ENCODE measurements at regions not wholly inside any gene's neighbourhood (a gene's known extent, or its start where the extent isn't known, plus 50 kb on each side); places are given as distances from the start of the nearest gene placed in this dataset.

DNA sequence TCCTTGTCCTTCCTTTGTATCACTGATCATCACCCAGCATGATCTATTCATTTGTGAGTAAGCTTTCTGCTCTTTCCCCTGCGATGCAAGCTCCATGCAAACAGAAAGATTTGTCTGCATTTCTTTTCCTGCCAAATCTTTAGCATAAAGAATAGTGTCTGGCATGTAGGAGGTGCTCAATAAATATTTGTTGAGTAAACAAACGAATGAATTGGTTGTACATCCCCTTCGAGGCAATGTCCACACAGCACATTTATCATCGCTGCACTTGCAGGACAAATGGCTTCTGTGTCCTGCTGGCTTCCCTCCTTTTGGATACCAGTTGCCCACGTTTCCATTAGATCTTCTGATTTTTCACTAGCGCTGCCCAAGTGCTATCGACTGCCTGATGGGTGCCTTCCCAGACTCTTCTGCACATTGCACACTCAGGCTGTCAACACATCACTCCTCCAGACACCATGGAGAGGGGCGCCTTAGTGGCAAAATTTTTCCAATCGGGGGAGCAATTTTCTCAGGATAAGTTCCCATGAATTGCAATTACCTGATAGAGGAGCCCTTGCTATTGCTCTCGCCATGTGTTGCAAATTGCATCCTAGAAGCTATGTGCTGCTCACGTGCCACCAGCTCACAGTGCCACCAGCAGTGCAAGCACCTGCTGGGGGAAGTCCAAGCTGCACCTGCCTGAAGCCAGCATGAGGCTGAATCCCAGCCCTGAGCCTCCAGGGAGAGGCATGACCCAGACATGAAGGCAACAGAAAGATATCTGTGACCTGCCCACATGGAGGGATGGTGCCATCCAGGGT is 206.6 kb downstream of the KIF26A start:
- Histone ChIP-seq H3K9me3 (ENCODE audit: control insufficient read depth, low read length) (peaks cover 4% of the 10 kb centered on the region), H3K36me3 (ENCODE audit: control insufficient read depth, insufficient read depth, low read length, severe bottlenecking) (no peaks in the 10 kb centered on the region), H3K4me1 (ENCODE audit: control insufficient read depth, insufficient read depth, low read length) (no peaks in the 10 kb centered on the region), H3K9ac (ENCODE audit: low read length) (no peak overlapping the region), H3K4me3 (ENCODE audit: low read length) (no peak overlapping the region), H3K27me3 (replicated peaks; ENCODE audit: control insufficient read depth, insufficient read depth, low read length) (peaks cover 12% of the 10 kb centered on the region)
- DNase-seq (ENCODE audit: low read depth): no peak

DNA sequence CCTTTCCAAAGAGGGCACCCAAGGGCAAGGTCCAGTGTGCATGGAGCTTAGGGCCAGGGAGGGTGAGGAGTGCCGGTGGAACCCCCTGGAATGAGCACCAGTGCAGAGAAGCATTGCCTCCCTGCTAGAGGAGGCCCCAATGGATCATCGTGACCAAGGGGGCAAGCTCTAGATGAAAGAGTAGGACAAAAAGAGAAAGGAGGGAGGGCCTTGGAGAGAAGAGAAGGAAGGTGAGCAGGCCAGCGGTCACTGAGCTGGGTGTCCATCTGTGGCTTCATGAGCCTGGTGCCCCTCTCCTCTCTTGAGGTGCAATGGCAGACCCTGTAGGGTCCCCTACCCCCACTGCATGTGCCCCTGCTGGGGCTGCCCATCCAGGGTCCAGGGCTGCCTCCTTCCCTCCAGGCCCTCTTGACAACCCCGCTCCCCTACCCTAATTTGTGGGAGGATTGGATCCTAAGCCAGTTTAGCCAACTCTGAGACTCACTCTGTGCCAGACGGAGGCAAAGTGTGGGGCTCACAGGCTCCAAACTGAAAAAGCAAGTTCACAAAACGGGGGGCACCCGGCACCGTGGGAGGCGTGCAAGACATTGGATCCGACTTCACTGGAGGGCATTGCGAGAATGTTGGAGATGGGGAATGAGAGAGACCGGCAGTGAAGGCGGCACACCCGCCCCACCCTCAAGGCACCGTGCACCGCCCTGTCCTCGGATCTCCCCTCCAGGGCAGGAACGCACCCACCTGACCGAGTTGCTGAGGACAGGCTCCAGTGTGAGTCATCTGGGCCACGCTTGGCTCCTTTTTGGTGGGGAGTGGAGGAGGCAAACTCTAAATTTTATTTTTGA is 207.5 kb downstream of the KIF26A start:
- no peak overlapping the region for H3K4me3 ChIP-seq (ENCODE audit: low read length)
- H3K9me3 ChIP-seq (ENCODE audit: control insufficient read depth, low read length): peaks cover 4% of the 10 kb centered on the region
- no peak overlapping the region for H3K9ac ChIP-seq (ENCODE audit: low read length)
- no peaks in the 10 kb centered on the region for H3K36me3 ChIP-seq (ENCODE audit: control insufficient read depth, insufficient read depth, low read length, severe bottlenecking)
- peaks cover 12% of the 10 kb centered on the region for H3K27me3 ChIP-seq (replicated peaks; ENCODE audit: control insufficient read depth, insufficient read depth, low read length)
- H3K4me1 ChIP-seq (ENCODE audit: control insufficient read depth, insufficient read depth, low read length): no peaks in the 10 kb centered on the region
- no peak for DNase-seq (ENCODE audit: low read depth)

DNA sequence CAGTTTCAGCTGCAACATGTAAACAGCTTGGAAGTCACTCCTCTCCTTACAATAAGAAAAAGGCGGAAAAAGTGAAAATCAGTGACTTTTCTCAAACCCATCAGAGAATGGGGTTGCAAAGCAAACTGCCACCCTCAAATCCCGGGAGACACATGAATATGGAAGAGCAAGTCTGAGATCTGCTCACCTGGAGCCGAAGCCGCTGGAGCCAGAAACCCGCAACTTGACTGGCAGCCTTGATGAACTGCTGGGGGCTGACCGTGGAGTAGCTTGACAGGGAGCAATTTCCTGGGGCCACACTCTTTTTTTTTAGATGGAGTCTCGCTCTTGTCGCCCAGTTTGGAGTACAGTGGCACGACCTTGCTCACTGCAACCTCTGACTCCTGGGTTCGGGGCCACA is 208.2 kb downstream of the KIF26A start:
- H3K9me3 ChIP-seq (ENCODE audit: control insufficient read depth, low read length): peaks cover 4% of the 10 kb centered on the region
- no peak overlapping the region for H3K9ac ChIP-seq (ENCODE audit: low read length)
- no peak for DNase-seq (ENCODE audit: low read depth)

DNA sequence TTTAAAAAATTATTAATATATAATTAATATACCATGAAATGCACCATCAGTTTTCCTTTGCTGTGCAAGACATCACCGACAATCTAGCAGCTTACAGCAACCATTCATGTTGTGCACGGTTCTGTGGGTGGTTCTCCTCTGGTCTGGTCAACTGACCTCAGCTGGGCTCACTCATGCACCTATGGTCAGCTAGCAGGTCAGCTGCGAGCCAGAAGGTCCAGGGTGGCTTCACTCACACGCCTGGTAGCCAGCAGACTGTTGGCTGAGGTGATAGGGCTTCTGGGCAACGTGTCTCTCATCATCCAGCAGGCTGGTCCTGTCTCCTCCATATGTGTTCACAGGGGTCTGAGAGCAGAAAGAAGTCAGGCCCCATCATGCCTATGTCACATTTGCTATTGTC is 210.4 kb downstream of the KIF26A start:
- H3K9me3 ChIP-seq (ENCODE audit: control insufficient read depth, low read length): peaks cover 8% of the 10 kb centered on the region
- no peaks in the 10 kb centered on the region for H3K36me3 ChIP-seq (ENCODE audit: control insufficient read depth, insufficient read depth, low read length, severe bottlenecking)
- H3K4me1 ChIP-seq (ENCODE audit: control insufficient read depth, insufficient read depth, low read length): no peaks in the 10 kb centered on the region
- no peak overlapping the region for H3K4me3 ChIP-seq (ENCODE audit: low read length)
- peaks cover 7% of the 10 kb centered on the region for H3K27me3 ChIP-seq (replicated peaks; ENCODE audit: control insufficient read depth, insufficient read depth, low read length)
- DNase-seq (ENCODE audit: low read depth): no peak
- H3K9ac ChIP-seq (ENCODE audit: low read length): no peak overlapping the region

More for the DNA sequence above, 208.2 kb downstream of the KIF26A start:
- Histone ChIP-seq H3K27me3 (replicated peaks; ENCODE audit: control insufficient read depth, insufficient read depth, low read length) (peaks cover 12% of the 10 kb centered on the region), H3K36me3 (ENCODE audit: control insufficient read depth, insufficient read depth, low read length, severe bottlenecking) (no peaks in the 10 kb centered on the region), H3K4me3 (ENCODE audit: low read length) (no peak overlapping the region), H3K4me1 (ENCODE audit: control insufficient read depth, insufficient read depth, low read length) (no peaks in the 10 kb centered on the region)

DNA sequence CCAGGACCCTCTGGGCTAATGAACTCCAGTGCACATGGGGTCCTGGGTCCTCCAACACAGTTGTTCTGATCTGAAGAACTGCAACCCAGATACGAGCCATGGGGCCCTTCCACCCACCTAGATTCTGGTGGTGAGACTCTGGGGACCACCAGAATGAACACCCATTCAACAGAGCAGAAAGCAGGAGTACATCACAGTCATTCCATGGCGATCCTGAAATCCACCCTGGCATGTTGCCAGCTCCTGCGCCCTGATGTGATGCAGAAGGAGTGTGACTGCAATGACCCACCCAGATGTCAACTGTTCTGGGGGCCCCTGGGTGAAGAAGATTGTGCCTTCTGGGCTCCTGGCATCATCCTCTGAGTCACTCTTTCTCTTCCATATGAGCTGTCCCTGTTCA is 211.6 kb downstream of the KIF26A start:
- H3K27me3 ChIP-seq (replicated peaks; ENCODE audit: control insufficient read depth, insufficient read depth, low read length): peaks cover 3% of the 10 kb centered on the region
- peaks cover 8% of the 10 kb centered on the region for H3K9me3 ChIP-seq (ENCODE audit: control insufficient read depth, low read length)
- no peaks in the 10 kb centered on the region for H3K4me1 ChIP-seq (ENCODE audit: control insufficient read depth, insufficient read depth, low read length)
- DNase-seq (ENCODE audit: low read depth): no peak
- no peaks in the 10 kb centered on the region for H3K36me3 ChIP-seq (ENCODE audit: control insufficient read depth, insufficient read depth, low read length, severe bottlenecking)
- H3K4me3 ChIP-seq (ENCODE audit: low read length): no peak overlapping the region
- no peak overlapping the region for H3K9ac ChIP-seq (ENCODE audit: low read length)

DNA sequence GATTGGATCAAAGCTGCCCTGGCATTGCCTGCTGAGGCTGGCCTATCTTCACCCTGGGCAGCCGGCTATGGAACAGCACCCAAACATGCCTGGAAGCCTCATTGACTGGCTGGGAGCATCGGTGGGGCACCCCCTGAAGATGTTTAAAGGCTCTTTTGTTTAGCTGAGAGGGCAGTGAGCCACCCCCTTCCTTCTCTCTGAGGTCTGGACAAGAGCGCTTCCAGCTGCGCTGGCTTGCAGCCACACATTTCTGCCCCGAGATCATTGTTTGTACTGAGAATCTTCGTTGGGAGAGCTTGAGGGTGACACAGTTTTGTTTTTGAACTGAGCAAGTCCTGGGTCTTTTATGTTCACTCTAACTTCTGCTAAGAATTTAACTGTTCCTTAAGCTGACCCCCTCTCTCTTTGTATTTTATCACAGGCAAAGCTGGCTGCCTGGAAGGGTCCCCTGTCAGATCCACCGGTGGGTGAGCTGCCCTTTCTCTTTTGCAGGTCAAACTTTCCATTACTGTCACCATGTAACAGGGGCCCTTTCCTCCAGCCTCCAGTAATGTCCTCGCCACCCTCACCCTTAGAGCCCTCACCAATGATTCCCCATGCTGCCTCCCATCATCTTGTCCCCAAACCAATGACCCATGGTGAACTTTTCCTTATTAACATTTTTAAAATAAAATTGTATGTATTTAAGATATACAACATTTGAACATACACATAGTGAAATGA is 212.2 kb downstream of the KIF26A start:
- no peak overlapping the region for H3K9ac ChIP-seq (ENCODE audit: low read length)
- H3K36me3 ChIP-seq (ENCODE audit: control insufficient read depth, insufficient read depth, low read length, severe bottlenecking): no peaks in the 10 kb centered on the region
- DNase-seq (ENCODE audit: low read depth): peak; percentile 1
- H3K4me1 ChIP-seq (ENCODE audit: control insufficient read depth, insufficient read depth, low read length): no peaks in the 10 kb centered on the region
- H3K27me3 ChIP-seq (replicated peaks; ENCODE audit: control insufficient read depth, insufficient read depth, low read length): no peaks in the 10 kb centered on the region
- peaks cover 8% of the 10 kb centered on the region for H3K9me3 ChIP-seq (ENCODE audit: control insufficient read depth, low read length)
- no peak overlapping the region for H3K4me3 ChIP-seq (ENCODE audit: low read length)

DNA sequence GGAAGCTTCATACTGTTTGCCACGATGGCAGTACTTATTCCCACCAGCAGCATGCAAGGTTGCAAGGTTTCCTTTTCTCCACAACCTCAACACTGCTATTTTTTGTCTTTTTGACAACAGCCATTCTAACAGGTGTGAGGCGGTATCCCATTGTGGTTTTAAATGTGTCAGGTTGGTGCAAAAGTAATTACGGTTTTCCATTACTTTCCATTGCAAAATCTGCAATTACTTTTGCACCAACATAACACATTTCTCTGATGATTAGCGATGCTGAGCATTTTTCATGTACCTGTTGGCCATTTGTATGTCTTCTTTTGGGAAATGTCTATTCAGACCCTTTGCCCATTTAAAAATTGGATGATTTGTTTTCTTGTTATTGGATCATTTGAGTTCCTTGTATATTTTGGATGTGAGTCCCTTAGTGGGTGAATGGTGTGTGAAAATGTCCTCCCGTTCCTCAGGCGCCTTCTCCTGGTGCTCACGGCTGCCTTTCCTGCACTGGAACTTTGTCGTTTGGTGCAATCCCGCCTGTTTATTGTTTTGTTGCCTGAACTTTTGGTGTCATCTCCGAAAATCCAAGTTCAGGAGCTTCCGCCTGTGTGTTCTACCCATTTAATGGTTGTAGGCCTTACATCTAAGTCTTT is 213.6 kb downstream of the KIF26A start:
- Histone ChIP-seq H3K27me3 (replicated peaks; ENCODE audit: control insufficient read depth, insufficient read depth, low read length) (no peaks in the 10 kb centered on the region), H3K9ac (ENCODE audit: low read length) (no peak overlapping the region), H3K4me3 (ENCODE audit: low read length) (no peak overlapping the region), H3K36me3 (ENCODE audit: control insufficient read depth, insufficient read depth, low read length, severe bottlenecking) (no peaks in the 10 kb centered on the region), H3K9me3 (ENCODE audit: control insufficient read depth, low read length) (peaks cover 8% of the 10 kb centered on the region), H3K4me1 (ENCODE audit: control insufficient read depth, insufficient read depth, low read length) (no peaks in the 10 kb centered on the region)
- DNase-seq (ENCODE audit: low read depth): no peak

DNA sequence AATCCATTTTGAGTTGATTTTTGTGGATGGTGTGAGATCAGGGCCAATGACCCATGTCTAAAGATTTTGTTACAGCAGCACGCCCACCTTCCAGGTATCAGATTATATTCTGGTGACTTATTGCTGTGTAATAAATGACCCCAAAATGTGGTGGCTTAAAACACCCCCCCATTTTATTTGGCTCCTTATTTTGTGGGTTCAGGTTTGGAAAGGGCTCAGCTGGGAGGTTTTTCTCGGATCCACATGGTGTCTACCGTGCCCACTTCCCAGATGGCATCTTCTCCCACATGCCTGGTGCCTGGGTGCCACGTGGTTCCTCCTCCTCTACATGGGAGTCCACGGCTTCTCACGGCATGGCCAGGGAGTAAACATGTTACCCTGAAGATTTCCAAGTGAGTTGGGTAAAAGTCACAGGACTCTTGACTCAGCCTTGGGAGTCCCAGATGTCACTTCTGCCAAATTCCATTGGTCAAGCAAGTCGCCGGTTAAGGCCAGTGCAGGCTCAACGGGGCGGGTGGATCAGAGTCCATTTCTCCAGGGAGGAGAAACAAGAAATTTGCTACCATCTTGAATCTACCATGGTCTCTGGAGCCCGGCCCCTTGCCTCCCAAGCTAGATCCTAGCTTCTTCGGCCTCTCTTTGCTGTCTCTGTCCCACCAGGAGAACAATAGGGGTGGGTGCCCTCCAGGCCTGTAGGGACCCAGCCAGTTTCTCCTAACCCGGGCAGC is 214.3 kb downstream of the KIF26A start:
- H3K4me3 ChIP-seq (ENCODE audit: low read length): no peak overlapping the region
- H3K27me3 ChIP-seq (replicated peaks; ENCODE audit: control insufficient read depth, insufficient read depth, low read length): no peaks in the 10 kb centered on the region
- H3K9ac ChIP-seq (ENCODE audit: low read length): no peak overlapping the region
- no peak for DNase-seq (ENCODE audit: low read depth)
- H3K36me3 ChIP-seq (ENCODE audit: control insufficient read depth, insufficient read depth, low read length, severe bottlenecking): no peaks in the 10 kb centered on the region
- H3K4me1 ChIP-seq (ENCODE audit: control insufficient read depth, insufficient read depth, low read length): no peaks in the 10 kb centered on the region
- H3K9me3 ChIP-seq (ENCODE audit: control insufficient read depth, low read length): peaks cover 8% of the 10 kb centered on the region

DNA sequence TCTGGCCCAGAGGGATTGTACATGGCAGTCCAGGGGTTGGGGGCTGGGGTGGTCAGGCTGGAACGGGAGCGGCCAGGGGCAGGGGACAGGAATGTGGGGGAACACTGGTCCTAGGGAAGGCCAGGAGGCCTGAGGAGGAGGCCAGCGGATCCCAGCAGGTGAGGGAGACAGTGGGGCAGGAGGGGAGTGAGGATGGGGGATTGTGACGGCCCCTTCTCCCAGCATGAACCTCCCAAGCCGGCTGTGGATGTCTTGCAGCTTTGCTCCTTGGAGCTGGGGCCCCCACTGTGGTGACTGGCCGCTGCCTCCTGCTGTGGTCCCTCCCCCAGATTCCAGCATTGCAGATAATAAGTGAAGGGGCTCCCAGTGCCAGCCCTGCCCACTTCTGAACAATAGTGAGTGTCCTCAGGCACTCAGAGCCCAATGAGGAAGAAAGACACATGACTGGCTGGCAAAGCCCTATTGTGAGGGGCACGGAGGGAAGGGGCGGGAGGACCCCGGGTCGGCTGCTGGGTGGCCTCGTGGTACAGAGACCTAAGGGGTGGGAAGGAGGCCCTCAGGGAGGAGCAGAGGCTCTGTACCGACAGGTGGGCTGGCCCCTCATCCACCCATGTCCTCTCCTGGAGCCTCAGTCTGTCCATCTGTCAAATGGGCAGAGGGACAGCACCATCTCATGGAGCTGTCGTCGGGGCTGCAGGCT is 215.0 kb downstream of the KIF26A start:
- Histone ChIP-seq H3K36me3 (ENCODE audit: control insufficient read depth, insufficient read depth, low read length, severe bottlenecking) (no peaks in the 10 kb centered on the region), H3K9me3 (ENCODE audit: control insufficient read depth, low read length) (peaks cover 6% of the 10 kb centered on the region), H3K4me3 (ENCODE audit: low read length) (no peak overlapping the region), H3K9ac (ENCODE audit: low read length) (no peak overlapping the region), H3K4me1 (ENCODE audit: control insufficient read depth, insufficient read depth, low read length) (no peaks in the 10 kb centered on the region), H3K27me3 (replicated peaks; ENCODE audit: control insufficient read depth, insufficient read depth, low read length) (no peaks in the 10 kb centered on the region)
- DNase-seq (ENCODE audit: low read depth): no peak
